HG03565 (cell line): ENCODE measurements at regions not wholly inside any gene's neighbourhood (a gene's known extent, or its start where the extent isn't known, plus 50 kb on each side); places are given as distances from the start of the nearest gene placed in this dataset.
"Not testable (repeated sequence)": the region's sequence is repeated elsewhere in the genome, so short reads cannot be mapped to it uniquely, and the experiment has no call there.

Experiments used
- ATAC-seq: cut with Tn5 transposase; IDR thresholded peaks from one replicate; pipeline ENCODE4 v1.9.1; 2021; ENCODE audit warnings: mild to moderate bottlenecking, moderate library complexity; ENCODE audit not compliant: unreplicated experiment

GRCh38 chr2:144671695-144672455 is 152.0 kb upstream of the ZEB2 start:
- ATAC-seq = no peak

GRCh38 chr2:144670738-144671137 is 150.8 kb upstream of the ZEB2 start:
- no peak for ATAC-seq

DNA sequence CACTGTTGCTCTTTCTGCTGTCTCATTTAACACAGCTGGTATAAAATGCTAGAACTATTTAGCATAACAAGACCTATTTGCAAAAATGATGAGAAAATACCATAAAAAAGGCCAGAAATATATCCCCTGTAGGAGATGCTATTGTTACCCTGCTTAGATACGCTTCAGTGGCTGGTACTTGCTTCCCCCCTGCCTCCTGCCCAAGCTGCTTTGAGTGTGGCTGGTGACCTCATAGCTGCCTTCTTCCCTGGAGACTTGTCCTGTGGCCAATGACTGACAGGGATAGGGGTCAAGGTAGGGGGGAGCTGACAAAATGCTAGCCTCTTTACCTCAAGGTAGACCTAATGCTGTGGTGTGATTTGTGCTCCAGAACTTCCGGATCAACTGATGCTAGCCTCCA is 150.2 kb upstream of the ZEB2 start:
- ATAC-seq = no peak

DNA sequence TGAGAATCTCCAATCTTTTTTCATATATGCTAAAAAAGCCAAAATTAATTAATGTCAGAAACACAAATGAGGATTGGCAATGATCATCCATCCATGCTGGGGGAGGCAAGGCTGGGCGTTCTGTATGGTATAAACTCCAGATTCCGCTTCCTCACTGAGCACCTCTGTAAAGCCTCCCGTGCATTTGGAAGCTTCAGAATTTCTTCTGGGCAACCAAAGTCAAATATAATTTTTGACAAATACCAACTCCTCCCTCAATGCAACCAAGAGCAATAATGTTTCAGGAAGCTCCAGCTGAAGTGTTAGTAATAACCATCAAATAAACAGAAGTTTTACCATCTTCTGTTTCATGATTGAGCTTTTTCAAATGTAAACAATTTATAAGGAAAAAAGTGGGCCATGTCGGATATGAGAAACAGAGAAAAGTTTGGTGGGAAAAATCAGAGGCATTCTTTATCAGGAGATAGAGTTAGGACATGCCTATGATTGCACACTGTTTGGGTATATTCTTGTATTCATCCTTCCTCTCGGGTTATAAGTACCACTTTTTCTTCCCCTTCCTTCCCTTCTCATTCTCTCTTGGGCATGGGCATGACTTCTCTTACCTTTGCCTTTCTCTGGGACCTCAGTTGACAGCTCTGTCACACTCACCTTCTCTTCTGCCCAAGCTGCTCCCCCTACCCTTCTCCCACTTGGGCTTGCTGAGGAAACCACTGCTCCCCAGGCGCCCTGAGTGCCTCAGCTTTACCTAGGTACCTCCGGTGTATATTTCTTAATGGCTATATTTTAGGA is 149.5 kb upstream of the ZEB2 start:
- ATAC-seq = no peak

- ATAC-seq = no peak
These were observed 148.7 kb upstream of the ZEB2 start for GRCh38 chr2:144668493-144669110.

DNA sequence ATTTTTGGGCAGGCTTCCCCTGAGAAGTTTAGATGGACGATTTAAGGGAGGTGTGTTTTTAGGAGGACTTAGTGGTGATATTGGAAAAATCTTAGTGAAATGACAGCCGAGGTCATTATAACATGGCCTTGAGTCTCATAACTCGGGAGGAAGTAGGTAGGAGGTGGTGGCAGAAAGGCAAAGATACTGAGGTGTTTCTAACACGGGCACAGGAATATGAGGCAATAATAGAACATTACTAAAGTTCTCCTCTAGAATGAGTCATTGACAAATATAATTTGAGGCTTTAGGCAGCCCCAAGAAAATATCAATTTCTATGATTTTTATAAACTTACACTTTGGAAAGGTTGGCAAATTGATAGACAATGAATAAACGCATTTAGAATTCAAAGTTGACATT is 146.1 kb upstream of the ZEB2 start:
- no peak for ATAC-seq

- ATAC-seq = no peak
These were observed 143.3 kb upstream of the ZEB2 start for GRCh38 chr2:144663207-144663606.

DNA sequence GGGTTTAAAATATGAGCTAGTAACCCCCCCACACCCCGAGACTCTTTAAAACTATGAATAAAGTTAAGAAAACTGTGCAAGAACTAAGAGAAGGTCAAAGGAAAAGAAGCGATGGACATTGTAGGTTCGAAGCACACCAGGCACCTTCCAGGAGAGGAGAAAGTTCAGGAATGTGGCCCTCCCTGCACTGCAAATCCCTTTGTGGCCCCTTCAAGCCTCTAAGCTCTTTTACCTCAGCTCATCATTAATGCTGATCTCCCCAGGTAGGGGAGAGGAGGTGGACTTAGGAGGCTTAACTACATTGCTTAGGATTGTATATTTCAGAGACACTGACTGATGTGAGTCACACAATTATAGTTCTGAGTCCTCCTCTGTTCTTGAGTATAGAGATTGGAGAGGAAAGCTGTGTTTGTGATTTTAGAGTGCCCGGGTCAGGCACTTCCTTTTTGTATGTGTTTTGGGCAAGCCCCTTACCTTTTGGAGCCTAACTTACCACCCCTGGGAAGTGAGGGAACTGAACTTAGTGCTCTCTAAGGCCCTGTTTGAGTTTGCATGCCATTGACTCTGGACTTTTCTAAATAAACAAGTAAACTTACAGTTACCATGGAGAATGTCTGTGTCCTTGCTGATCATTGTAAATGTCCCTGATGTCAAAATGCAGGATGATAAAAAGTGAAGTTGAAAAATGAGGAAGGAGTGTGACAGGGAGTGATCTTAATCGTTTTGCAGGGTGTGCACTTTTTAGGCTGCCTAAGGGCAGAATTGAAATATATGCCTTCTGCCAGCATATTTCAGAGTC is 140.8 kb upstream of the ZEB2 start:
- ATAC-seq = no peak

DNA sequence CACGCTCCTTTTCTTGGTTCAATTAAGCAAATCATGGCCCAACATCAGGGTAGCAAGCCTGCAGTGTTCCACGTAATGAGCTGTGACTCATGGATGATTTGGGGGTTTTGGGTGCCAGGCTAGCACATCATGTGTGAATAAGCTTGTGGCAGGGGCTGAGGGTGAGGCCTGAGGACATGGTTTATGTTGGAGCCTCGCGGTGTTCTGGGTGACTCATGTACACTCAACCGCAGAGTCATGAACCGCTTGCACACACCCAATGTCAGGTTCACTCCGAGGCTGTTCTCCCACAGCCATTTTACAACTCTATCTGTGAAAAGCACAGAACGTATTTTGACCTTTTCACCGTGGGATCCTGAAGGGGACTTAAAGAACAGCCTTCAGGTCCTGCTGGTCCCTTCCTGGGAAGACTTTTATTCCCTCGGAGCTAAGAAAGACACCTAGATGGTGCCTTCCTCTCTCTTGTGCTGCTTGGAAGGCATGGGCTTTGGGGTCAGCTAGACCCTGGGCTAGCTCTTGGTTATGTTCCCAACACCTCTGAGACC is 139.9 kb upstream of the ZEB2 start:
- no peak for ATAC-seq

GRCh38 chr2:144654523-144654922 is 134.6 kb upstream of the ZEB2 start:
- ATAC-seq = no peak

GRCh38 chr2:144650907-144651306 is 131.0 kb upstream of the ZEB2 start:
- ATAC-seq = no peak

- no peak for ATAC-seq
These were observed 129.0 kb upstream of the ZEB2 start for GRCh38 chr2:144648837-144649465.

- ATAC-seq = no peak
These were observed 125.3 kb upstream of the ZEB2 start for GRCh38 chr2:144645083-144645778.

- ATAC-seq = no peak
These were observed 124.6 kb upstream of the ZEB2 start for GRCh38 chr2:144644549-144644948.

DNA sequence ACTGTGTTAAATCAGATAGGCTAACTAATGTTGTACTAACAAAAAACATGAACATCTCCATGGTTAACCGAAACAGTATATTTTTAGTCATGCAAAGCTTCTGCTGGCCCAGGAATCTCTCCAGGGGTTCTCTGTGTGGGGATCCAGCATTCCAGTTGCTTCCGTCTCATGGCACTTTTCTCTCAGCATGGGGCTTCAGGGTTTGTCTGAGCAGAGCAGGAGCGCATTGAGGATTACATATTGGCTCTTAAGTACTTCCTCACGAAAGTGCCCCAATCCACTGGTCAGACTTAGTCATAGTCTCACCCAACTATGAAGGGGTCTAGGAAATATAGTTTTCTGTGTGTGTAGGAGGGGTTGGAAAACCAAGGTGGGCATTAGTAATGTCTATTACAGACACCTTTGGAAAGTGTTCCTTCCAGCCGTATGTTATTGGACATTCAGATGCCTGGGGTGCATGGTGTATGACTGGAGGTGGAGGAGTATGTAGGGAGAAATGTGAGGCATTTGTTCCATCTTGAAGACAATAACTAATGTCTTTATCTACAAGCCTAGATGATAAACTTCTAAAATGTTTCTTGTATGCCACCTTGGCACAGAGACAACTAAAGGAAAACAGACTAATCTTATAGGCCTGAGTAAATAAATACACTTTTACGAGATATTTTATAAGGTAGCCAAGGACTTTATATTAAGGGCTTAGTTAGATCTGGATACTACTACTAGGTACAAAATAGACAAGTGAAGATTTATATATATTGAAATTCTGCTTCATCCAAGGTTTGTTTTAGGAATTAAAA is 123.8 kb upstream of the ZEB2 start:
- ATAC-seq = no peak

- ATAC-seq = no peak
These were observed 122.9 kb upstream of the ZEB2 start for GRCh38 chr2:144642856-144643255.

- no peak for ATAC-seq
These were observed 122.2 kb upstream of the ZEB2 start for GRCh38 chr2:144642131-144642530.

DNA sequence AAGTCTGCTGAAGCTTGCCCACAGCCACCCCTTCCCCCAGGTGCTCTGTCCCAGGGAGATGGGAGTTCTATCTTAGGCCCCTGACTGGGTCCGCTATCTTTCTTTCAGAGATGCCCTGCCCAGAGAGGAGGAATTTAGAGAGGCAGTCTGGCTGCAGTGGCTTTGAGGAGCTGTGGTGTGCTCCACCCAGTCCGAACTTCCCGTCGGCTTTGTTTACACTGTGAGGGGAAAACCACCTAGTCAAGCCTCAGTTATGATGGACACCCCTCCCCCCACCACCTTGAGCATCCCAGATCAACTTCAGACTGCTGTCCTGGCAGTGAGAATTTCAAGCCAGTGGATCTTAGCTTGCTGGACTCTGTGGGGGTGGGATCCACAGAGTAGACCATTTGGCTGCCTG is 118.3 kb upstream of the ZEB2 start:
- not testable (repeated sequence) for ATAC-seq

DNA sequence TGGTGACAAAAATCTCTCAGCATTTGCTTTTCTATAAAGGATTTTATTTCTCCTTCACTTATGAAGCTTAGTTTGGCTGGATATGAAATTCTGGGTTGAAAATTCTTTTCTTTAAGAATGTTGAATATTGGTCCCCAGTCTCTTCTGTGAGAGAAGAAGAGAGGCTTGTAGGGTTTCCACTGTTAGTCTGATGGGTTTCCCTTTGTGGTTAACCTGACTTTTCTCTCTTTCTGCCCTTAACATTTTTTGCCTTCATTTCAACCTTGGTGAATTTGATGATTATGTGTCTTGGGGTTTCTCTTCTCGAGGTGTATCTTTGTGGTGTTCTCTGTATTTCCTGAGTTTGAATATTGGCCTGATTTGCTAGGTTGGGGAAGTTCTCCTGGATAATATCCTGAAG is 116.9 kb upstream of the ZEB2 start:
- ATAC-seq = not testable (repeated sequence)
